HG02759 (cell line): ENCODE measurements at regions not wholly inside any gene's neighbourhood (a gene's known extent, or its start where the extent isn't known, plus 50 kb on each side); places are given as distances from the start of the nearest gene placed in this dataset.
"Not testable (repeated sequence)": the region's sequence is repeated elsewhere in the genome, so short reads cannot be mapped to it uniquely, and the experiment has no call there.

Experiments
- ATAC-seq: cut with Tn5 transposase; IDR thresholded peaks from one replicate; pipeline ENCODE4 v1.9.1; 2021; ENCODE audit warnings: mild to moderate bottlenecking, moderate library complexity; ENCODE audit not compliant: unreplicated experiment

DNA sequence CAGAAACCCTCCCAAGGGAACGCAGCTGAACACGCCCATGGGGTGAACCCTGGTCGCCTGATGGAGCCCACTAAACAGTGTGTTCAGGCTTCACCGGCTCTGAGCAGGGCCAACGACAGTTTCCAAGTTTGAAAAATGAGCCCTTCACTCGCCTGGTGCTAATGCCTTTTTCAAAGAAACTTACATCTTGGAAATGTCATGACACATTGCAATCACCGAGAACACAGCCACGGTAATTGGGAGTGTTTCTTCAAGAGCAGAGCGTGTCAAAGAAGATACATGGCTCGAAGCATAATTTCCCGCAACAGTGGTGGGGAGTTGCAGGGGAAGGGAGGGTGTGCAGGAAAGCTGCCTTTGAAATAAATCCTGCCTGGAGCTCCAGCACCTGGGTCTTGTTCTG, 463.2 kb downstream of the TMEM114 start:
- ATAC-seq: no peak

DNA sequence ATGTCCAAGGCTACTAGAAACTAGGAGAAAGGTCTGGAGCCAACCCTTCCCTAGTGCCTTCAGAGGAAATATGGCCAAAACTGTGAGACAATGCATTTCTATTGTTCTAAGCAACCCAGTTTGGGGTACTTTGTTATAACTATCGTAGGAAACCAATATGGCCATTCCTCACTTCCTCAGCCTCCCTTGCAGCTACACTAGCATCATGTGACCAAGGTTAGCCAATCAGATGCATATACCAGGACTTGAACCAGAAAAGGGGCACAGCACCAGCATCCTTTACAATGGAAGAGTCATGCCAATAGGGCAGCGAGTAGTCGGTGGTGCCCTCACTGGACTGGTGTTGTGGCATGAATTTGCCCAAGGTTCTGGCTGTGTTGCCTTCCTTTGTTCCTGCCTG, 464.0 kb downstream of the TMEM114 start:
- ATAC-seq: no peak

GRCh38 chr16:8120001-8120400, 470.3 kb downstream of the TMEM114 start:
- no peak for ATAC-seq

GRCh38 chr16:8115814-8116213, 474.5 kb downstream of the TMEM114 start:
- no peak for ATAC-seq

GRCh38 chr16:8114941-8115340, 475.4 kb downstream of the TMEM114 start:
- not testable (repeated sequence) for ATAC-seq

DNA sequence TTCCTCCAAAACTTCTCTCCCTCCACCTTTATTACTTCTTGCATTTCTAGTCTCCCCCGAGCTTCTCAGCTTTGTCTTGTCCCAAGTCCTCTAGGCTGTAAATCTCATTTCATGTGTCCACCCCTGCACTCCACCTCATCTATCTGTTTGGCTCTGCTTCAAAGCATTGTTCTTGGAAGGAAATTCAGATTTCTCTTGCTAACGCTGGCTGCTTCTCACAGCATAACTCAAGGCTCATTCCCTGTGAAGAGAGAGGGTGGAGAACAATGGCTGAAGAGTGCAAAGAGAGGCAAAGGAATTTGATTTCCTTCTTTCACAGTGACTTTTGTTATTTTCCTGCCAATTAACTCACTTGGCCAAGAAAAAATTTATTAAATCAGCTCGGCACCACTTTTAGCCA, 476.5 kb downstream of the TMEM114 start:
- no peak for ATAC-seq

DNA sequence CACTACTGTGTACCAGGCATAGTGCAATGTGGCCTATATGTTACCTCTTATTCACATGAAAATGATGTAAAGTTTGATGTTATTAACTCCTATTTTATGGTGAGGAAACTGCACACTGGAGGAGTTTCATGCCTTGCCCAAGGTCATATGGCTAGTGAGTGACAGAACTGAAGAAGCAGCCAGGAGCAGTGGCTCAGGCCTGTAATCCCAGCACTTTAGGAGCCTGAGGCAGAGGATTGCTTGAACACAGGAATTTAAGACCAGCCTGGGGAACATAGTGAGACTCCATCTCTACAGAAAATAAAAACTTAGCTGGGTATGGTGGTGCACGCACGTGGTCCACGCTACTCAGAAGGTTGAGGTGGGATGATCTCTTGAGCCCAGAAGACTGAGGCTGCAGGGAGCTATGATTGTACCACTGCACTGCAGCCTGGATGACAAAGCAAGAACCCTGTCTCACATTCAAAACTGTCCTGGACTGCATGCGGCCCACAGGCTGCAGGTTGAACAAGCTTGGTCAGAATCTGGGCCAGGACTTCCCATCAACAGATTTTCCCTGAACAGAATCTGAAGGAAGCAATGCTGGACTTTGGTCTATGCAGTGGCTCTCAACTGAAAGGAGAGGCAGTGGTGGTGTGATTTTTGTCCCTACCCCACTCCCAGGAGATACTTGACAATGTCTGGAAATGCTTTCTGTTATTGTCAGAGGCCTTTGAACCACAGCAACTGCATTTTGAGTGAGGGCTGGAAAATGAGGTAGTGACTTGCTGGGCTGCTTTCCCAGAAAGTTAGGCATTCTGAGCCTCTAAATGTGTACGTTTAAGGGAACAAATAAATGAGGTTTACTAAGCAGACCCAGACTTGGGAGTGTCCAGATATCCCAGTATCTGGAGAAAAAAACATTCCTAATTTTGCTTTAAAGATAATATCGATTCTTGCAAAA, 479.5 kb downstream of the TMEM114 start:
- no peak for ATAC-seq

DNA sequence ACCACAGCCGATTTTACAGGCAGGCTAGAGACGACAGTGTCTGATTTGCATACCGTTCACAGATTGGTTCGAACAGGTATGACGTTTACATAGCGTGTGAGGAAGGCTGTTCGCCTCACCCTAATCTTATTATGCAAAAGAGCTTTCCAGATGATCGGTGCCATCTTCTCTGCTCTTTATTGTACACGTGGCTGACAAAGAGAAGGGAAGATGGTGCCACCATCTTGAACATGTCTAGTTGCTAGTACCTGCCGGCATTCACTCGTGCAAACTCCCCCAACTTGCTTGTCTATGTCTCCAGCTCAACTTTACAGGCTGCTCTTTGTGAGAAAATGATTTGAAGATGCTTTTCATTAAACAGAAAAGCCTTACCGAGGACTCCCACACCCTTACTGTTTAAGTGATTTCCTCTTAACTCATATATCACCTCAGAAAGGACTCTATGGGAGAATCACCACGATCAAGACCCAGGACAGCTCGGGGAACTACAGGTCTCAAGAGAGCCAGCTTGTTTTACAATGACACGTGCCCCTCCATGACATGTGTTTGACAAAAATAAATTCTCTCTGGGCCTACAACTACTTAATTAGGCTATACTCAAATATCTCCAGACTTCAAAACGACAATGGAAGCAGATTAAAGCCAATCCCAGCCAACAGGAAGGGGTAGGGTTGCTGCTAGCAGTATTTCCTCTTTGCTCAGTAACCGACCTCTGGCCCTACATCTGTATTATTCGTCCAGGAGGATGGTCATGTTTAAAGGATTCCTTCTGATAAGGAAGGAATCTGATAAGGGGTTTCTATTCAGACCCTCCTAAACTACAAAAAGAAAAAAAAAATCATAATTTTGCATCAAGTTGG, 480.6 kb downstream of the TMEM114 start:
- ATAC-seq: no peak

- no peak for ATAC-seq
Measured at GRCh38 chr16:8108991-8109509, 481.3 kb downstream of the TMEM114 start.

- no peak for ATAC-seq
Measured at GRCh38 chr16:8107296-8107695, 483.0 kb downstream of the TMEM114 start.

- no peak for ATAC-seq
Measured at GRCh38 chr16:8103649-8104289, 486.5 kb downstream of the TMEM114 start.

- no peak for ATAC-seq
Measured at GRCh38 chr16:8099586-8099985, 490.7 kb downstream of the TMEM114 start.

DNA sequence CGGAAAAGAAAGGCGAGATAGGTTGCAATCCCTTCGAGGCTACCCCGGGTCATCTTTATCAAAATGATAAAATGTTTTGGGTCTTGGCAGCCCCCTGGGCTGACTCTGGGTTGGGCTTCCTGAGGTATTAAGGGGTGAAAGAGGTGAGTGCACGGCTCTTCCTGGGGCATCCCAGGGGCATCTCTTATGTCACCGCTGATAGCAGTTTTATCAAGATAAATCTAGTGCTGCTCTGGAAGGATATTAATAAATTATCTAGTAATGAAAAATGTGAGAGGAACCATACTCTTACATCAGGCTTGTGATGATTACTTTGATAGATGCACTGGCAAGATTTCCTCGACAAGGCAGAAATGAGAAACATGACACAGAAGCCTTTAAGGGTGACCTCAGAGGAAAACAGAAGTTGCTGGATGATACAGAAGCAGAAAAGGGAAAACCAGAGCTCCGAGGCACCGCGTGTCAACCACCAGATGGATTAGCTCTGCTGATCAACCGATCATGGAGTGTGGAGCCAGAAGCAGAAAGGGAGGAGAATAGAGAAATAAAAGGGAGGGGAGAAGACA, 491.3 kb downstream of the TMEM114 start:
- no peak for ATAC-seq

- no peak for ATAC-seq
Measured at GRCh38 chr16:8096211-8096610, 494.1 kb downstream of the TMEM114 start.

DNA sequence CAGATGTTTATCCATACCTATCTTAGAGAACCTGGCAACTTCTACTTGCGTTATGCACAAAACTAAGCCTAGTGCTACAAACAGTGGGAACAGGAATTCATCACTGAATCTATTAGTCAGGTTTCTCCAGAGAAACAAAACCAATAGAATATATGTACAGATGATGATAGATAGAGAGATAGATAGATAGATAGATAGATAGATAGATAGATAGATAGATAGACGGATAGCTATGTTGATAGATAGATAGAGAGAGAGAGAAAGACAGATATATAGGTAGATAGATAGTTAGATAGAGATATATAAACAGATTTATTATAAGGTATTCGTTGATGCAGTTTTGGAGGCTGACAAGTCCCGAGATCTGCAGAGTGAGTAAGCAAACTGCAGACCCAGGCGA, 495.6 kb downstream of the TMEM114 start:
- ATAC-seq: no peak

GRCh38 chr16:8088820-8089338, 501.4 kb downstream of the TMEM114 start:
- ATAC-seq: no peak

- no peak for ATAC-seq
Measured at GRCh38 chr16:8087597-8088289, 502.6 kb downstream of the TMEM114 start.

GRCh38 chr16:8087146-8087545, 503.2 kb downstream of the TMEM114 start:
- no peak for ATAC-seq

DNA sequence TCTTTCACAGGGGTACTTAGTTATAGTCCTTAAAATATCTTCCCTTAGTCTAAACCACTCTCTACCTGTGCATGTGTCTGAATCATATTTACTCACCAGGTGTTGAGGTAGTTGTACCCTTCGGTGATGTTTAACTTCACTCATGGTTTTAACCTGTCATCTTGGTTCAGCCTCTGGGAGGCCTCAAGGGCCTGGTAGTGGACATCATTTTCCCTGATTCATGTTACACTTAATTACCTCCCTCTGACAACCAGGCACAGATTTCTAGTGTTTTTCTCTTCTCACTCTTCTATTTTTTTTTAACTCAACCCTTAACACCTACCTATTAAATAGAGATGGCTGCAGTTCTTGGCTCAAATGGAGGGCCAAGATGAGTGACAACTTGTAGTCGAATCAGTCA, 505.4 kb downstream of the TMEM114 start:
- no peak for ATAC-seq

DNA sequence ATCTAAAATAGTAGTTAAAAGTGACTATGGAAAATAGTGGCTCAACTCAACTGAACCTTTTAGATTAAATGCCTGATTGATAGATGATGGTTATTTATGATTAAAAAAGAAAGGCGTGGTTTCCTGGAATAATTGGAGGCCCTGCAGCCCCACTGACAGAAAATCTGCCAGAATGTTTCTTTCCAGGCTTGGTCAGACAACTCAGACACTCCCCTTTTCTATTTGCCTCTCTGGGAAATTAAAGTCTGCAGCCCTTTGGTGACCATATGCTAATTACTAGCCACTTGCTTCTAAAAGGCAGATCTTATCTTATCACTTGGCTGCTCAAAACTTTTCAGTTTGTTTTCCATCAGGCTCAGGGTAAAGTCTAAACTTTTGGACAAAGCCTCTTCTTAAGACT, 506.0 kb downstream of the TMEM114 start:
- ATAC-seq: no peak
